OCI-LY7 (cell line): ENCODE measurements at regions not wholly inside any gene's neighbourhood (a gene's known extent, or its start where the extent isn't known, plus 50 kb on each side); places are given as distances from the start of the nearest gene placed in this dataset.

Experiments
- CTCF ChIP-seq: fragments of 200-600 bp; sonication (generic); conservative IDR thresholded peaks from 2 replicates; pipeline ENCODE4 v1.5.1; 2014; ENCODE audit warnings: mild to moderate bottlenecking, antibody characterized with exemption, low read length, moderate library complexity, mixed read lengths
- EZH2phosphoT487 ChIP-seq: fragments of 200-600 bp; sonication (generic); IDR thresholded peaks from 2 replicates; pipeline ENCODE4 v1.6.1; 2018; ENCODE audit warnings: low read depth, borderline replicate concordance, mild to moderate bottlenecking, mixed run types, antibody characterized with exemption, low read length, moderate library complexity, mixed read lengths

- TF ChIP-seq CTCF = no peak
- no peak for TF ChIP-seq EZH2phosphoT487
These were observed 255.5 kb upstream of the SETBP1 start for GRCh38 chr18:44425161-44425560.
